ENCODE measurements at regions not wholly inside any gene's neighbourhood (a gene's known extent, or its start where the extent isn't known, plus 50 kb on each side); places are given as distances from the start of the nearest gene placed in this dataset.
A peak's percentile ranks its signal among the peaks of the same experiment; 100 is the strongest.

GRCh38 chr4:36747277-36748129 lies 466.1 kb downstream of the DTHD1 start:
- Mint-ChIP-seq H3K27me3 (ENCODE audit: low read depth, poor library complexity) (peaks cover 4% of the 10 kb centered on the region), H3K4me1 (no peaks in the 10 kb centered on the region), H3K9me3 (no peaks in the 10 kb centered on the region), H3K36me3 (ENCODE audit: low read depth) (no peaks in the 10 kb centered on the region), H3K27ac (no peak overlapping the region), H3K4me3 (no peak overlapping the region)
- TF ChIP-seq CTCF (IDR thresholded peaks at IDR 0.05) = no peak
- DNase-seq = peak; percentile 3

GRCh38 chr4:36753048-36753447 lies 471.6 kb downstream of the DTHD1 start:
- H3K27ac Mint-ChIP-seq = no peak overlapping the region
- DNase-seq = no peak
- no peaks in the 10 kb centered on the region for H3K36me3 Mint-ChIP-seq (ENCODE audit: low read depth)
- H3K9me3 Mint-ChIP-seq = no peaks in the 10 kb centered on the region
- H3K4me1 Mint-ChIP-seq = peaks cover 2% of the 10 kb centered on the region
- TF ChIP-seq CTCF (IDR thresholded peaks at IDR 0.05) = no peak
- H3K27me3 Mint-ChIP-seq (ENCODE audit: low read depth, poor library complexity) = no peaks in the 10 kb centered on the region
- no peak overlapping the region for H3K4me3 Mint-ChIP-seq

DNA sequence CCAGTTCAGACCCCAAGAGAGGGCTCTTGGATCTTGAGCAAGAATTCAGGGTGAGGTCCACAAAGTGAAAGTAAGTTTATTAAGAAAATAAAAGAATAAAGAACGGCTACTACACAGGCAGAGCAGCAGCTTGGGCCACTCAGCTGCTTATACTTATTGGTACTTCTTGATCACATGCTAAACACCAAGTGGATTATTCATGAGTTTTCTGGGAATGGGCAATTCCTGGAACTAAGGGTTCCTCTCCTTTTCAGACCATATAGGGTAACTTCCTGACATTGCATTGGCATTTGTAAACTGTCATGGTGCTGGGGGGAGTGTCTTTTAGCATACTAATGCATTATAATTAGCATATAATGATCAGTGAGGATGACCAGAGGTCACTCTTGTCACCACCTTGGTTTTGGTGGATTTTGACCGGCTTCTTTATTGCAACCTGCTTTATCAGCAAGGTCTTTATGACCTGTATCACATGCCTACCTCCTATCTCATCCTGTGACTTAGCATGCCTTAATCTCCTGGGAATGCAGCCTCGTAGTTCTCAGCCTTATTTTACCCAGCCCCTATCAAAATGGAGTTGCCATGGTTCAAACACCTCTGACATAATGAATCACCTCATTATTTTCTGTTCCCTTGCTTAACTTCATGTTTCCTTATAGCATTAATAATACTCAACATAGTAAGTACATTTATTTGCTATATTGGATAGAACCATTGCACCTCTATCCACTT lies 476.3 kb downstream of the DTHD1 start:
- H3K4me1 Mint-ChIP-seq = peaks cover 11% of the 10 kb centered on the region
- H3K36me3 Mint-ChIP-seq (ENCODE audit: low read depth) = no peaks in the 10 kb centered on the region
- H3K27me3 Mint-ChIP-seq (ENCODE audit: low read depth, poor library complexity) = no peaks in the 10 kb centered on the region
- H3K9me3 Mint-ChIP-seq = no peaks in the 10 kb centered on the region
- TF ChIP-seq CTCF (IDR thresholded peaks at IDR 0.05) = no peak
- no peak for DNase-seq
- no peak overlapping the region for H3K4me3 Mint-ChIP-seq
- no peak overlapping the region for H3K27ac Mint-ChIP-seq

DNA sequence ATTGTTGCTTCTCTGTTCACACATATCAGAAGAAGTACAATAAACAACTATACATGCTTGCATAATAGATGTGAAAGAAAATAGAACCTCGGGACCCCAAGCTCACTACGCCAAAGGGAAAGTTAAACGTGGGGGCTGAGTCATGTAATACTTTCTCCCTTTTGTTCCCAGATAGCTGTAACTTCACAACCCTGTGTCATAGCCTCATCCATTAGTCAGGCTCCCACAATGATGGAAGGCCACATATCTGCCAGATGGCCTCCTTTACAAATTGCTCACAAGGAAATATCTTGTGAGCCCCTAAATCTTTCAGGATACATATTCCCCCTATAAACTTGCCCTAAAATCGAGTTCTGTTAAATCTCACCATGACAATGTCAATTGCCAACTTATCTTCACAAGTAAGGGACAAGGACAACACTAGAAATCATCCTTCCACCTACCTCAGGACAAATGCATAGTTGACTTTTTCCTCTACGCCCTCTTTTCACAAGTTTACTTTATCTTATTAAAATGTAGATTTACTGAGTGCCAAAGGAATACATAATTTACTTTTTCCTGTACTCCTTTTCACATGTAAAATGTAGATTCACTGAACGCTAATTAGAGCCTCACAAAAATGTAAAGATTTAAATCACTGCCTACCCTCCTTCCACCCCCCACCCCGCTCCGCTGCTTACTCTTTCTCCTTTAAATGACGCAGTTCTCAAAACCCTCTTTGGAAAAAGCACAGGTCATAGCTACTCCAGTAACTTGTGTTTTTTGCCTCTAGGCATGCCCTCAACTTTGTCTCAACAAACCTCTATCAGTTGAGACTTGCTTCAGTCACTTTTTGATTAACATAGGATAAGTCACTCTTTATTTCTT lies 477.1 kb downstream of the DTHD1 start:
- no peak for DNase-seq
- TF ChIP-seq CTCF (IDR thresholded peaks at IDR 0.05) = no peak
- Mint-ChIP-seq H3K4me1 (peaks cover 11% of the 10 kb centered on the region), H3K4me3 (no peak overlapping the region), H3K36me3 (ENCODE audit: low read depth) (no peaks in the 10 kb centered on the region), H3K27ac (no peak overlapping the region), H3K27me3 (ENCODE audit: low read depth, poor library complexity) (no peaks in the 10 kb centered on the region), H3K9me3 (no peaks in the 10 kb centered on the region)

DNA sequence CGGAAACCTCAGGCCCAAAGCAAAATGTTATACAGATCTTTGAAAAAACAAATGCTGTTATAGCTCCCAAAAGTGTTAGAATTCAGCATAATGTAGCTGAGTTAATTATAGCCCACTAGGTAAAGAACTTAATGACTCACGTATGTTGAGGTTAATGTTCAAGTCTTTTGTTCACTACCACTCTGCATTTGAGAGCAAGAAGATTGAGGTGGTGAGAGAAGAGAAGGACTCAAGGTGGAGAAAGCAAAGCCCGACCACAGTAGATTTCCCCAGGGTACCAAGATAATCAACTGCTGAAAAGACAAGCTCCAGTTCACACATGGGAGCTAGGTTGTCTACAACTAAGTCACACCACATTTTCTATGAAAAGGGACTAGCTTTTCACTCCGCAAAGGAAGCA lies 480.2 kb downstream of the DTHD1 start:
- no peaks in the 10 kb centered on the region for H3K27me3 Mint-ChIP-seq (ENCODE audit: low read depth, poor library complexity)
- peaks cover 11% of the 10 kb centered on the region for H3K4me1 Mint-ChIP-seq
- no peak for TF ChIP-seq CTCF (IDR thresholded peaks at IDR 0.05)
- DNase-seq = no peak
- H3K36me3 Mint-ChIP-seq (ENCODE audit: low read depth) = no peaks in the 10 kb centered on the region
- no peak overlapping the region for H3K4me3 Mint-ChIP-seq
- no peak overlapping the region for H3K27ac Mint-ChIP-seq
- no peaks in the 10 kb centered on the region for H3K9me3 Mint-ChIP-seq
